GM23248 (cell line): ENCODE measurements at regions not wholly inside any gene's neighbourhood (a gene's known extent, or its start where the extent isn't known, plus 50 kb on each side); places are given as distances from the start of the nearest gene placed in this dataset.

Source experiments
- DNase-seq: peaks from one replicate; pipeline ENCODE4 v3.0.0-alpha.2; 2015
- H2AFZ ChIP-seq: fragments of 200-600 bp; sonication (generic); 2 replicates; pipeline ENCODE4 v1.6.1; 2016; ENCODE audit warnings: antibody characterized with exemption
- H3F3A ChIP-seq: fragments of 200-600 bp; sonication (generic); 2 replicates; pipeline ENCODE4 v1.6.1; 2016; ENCODE audit warnings: mild to moderate bottlenecking, antibody characterized with exemption, mixed run types; ENCODE audit not compliant: insufficient read depth
- H3K27ac ChIP-seq: fragments of 200-600 bp; sonication (generic); 2 replicates; pipeline ENCODE4 v1.5.1; 2016; ENCODE audit warnings: mild to moderate bottlenecking
- H3K27me3 ChIP-seq: fragments of 200-600 bp; sonication (generic); replicated peaks from 2 replicates; pipeline ENCODE4 v1.6.1; 2016; ENCODE audit warnings: mild to moderate bottlenecking; ENCODE audit not compliant: insufficient read depth
- H3K36me3 ChIP-seq: fragments of 200-600 bp; sonication (generic); 2 replicates; pipeline ENCODE4 v1.6.1; 2016; ENCODE audit warnings: low read depth, mild to moderate bottlenecking
- H3K4me1 ChIP-seq: fragments of 200-600 bp; sonication (generic); 2 replicates; pipeline ENCODE4 v1.6.1; 2016; ENCODE audit warnings: mild to moderate bottlenecking; ENCODE audit not compliant: insufficient read depth
- H3K4me2 ChIP-seq: fragments of 200-600 bp; sonication (generic); one replicate; pipeline ENCODE4 v1.6.1; 2016; ENCODE audit warnings: mild to moderate bottlenecking; ENCODE audit not compliant: unreplicated experiment
- H3K4me3 ChIP-seq: fragments of 200-600 bp; sonication (generic); 2 replicates; pipeline ENCODE4 v1.5.1; 2016; ENCODE audit warnings: mild to moderate bottlenecking
- H3K79me2 ChIP-seq: fragments of 200-600 bp; sonication (generic); 2 replicates; pipeline ENCODE4 v1.6.1; 2016; ENCODE audit warnings: mild to moderate bottlenecking; ENCODE audit not compliant: insufficient read depth
- H3K9ac ChIP-seq: fragments of 200-600 bp; sonication (generic); 2 replicates; pipeline ENCODE4 v1.6.1; 2016; ENCODE audit warnings: mild to moderate bottlenecking
- H3K9me2 ChIP-seq: fragments of 200-600 bp; sonication (generic); 2 replicates; pipeline ENCODE4 v1.6.1; 2016; ENCODE audit warnings: mixed run types, mild to moderate bottlenecking, moderate library complexity; ENCODE audit not compliant: insufficient read depth
- H3K9me3 ChIP-seq: fragments of 200-600 bp; sonication (generic); one replicate; pipeline ENCODE4 v1.6.1; 2017; ENCODE audit warnings: low read depth
- H4K20me1 ChIP-seq: fragments of 200-600 bp; sonication (generic); 2 replicates; pipeline ENCODE4 v1.6.0; 2016; ENCODE audit not compliant: insufficient read depth
- EZH2 ChIP-seq: fragments of 200-600 bp; sonication (generic); IDR thresholded peaks from 2 replicates; pipeline ENCODE4 v1.6.1; 2018; ENCODE audit warnings: antibody characterized with exemption, mild to moderate bottlenecking; ENCODE audit not compliant: insufficient read depth, poor library complexity, severe bottlenecking
- EZH2phosphoT487 ChIP-seq: fragments of 200-600 bp; sonication (generic); IDR thresholded peaks from 2 replicates; pipeline ENCODE4 v1.6.1; 2018; ENCODE audit warnings: antibody characterized with exemption, moderate library complexity, mild to moderate bottlenecking, low read depth; ENCODE audit not compliant: insufficient read depth
- WGBS, 2 experiments: methylation state at CpG; one replicate each; pipeline ENCODE4 v1.1.6; 2015 to 2017; ENCODE audit warnings: low lambda C conversion rate in 2 of 2, low coverage in 1 of 2; ENCODE audit errors: missing lambda C conversion rate in 2 of 2; 5-methylcytosine and 5-hydroxymethylcytosine counted together
- in situ Hi-C: fragments of 300-500 bp; cut with MboI; formaldehyde crosslinking; loops from 2 replicates; pipeline ENCODE4 v1.15.0; 2020

DNA sequence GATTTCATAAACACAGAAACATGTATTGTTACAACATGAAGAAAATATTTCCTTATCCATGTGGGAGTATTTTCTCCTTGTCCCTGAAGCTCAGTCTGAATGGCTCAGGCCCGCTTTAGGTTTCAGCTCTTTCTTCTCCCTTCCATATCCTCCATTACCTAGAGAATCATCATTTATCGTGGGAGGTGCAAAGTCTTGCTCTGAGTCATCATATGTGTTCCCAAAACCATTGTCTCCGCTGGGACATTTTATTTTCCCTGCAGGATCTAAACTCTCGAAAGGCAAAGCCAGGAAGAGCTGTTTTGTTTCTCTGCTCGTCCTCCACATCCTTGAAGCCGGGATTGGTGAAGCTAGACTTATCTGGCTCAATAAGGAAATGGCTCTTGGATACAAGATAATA, 571.2 kb downstream of the EDEM1 start:
- H3K4me1 ChIP-seq, result no peaks in the 10 kb centered on the region
- WGBS, 2 experiments, result 23 to 24% methylated on average over 6 of the region's 6 CpGs
- no peak overlapping the region for H2AFZ ChIP-seq
- no peaks in the 10 kb centered on the region for H3K9me2 ChIP-seq
- no peaks in the 10 kb centered on the region for H3K9me3 ChIP-seq
- in situ Hi-C loops, result no loop called here
- no peak overlapping the region for H3K4me2 ChIP-seq
- no peaks in the 10 kb centered on the region for H3K36me3 ChIP-seq
- no peak overlapping the region for H3K9ac ChIP-seq
- no peaks in the 10 kb centered on the region for H4K20me1 ChIP-seq
- H3K4me3 ChIP-seq, result no peak overlapping the region
- TF ChIP-seq EZH2phosphoT487, result no peak
- no peak for TF ChIP-seq EZH2
- H3K79me2 ChIP-seq, result no peaks in the 10 kb centered on the region
- H3K27me3 ChIP-seq, result no peaks in the 10 kb centered on the region
- H3F3A ChIP-seq, result no peaks in the 10 kb centered on the region
- no peak overlapping the region for H3K27ac ChIP-seq
- DNase-seq, result no peak

DNA sequence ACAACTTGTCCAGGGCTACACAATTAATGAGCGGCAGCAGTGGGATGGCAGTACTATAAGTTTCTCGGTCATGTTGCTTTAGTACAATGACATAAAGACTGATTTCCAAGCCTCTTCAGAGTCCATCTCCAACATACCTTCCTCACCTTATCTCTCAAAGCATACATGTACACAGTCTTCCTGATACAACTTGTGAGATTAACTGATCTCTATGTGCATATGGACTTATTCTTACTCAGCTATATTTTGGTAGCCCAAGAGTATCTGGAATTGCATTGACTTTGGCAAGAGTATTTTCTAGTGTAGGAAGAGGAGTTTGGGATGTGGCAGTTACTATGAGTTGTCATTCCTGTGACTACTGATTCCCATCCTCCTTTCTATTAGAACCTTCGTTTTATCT, 575.0 kb downstream of the EDEM1 start:
- Histone ChIP-seq H3K36me3 (no peaks in the 10 kb centered on the region), H3K4me2 (no peak overlapping the region), H3K9me2 (no peaks in the 10 kb centered on the region), H4K20me1 (no peaks in the 10 kb centered on the region), H3K27me3 (no peaks in the 10 kb centered on the region), H3K79me2 (no peaks in the 10 kb centered on the region), H3K4me1 (no peaks in the 10 kb centered on the region), H3F3A (no peaks in the 10 kb centered on the region), H2AFZ (no peak overlapping the region), H3K9me3 (no peaks in the 10 kb centered on the region), H3K4me3 (no peak overlapping the region), H3K9ac (no peak overlapping the region), H3K27ac (no peak overlapping the region)
- no peak for TF ChIP-seq EZH2
- no peak for TF ChIP-seq EZH2phosphoT487
- in situ Hi-C loops, result no loop called here
- no peak for DNase-seq
- WGBS, 2 experiments, result 0% methylated on average over 3 of the region's 3 CpGs

DNA sequence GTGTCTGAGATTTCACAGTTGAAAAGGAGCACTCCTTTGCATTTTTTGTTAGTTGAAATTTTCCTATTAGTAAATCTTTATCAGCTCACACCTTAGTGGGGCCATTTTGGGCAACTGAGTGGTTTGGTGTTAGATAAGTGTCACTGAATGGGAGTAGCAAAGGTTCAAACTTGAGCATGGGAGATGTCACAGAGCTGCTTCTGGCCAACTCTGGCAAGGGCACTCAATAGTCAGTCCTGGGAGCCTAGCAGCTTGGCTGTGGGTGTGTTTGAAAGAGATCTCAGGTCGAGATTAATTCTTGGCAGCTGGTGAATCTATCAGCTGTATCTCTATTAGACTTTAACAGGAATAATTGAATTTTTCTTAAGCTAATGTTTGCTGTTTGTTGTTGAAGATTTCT, 579.3 kb downstream of the EDEM1 start:
- no peak for DNase-seq
- in situ Hi-C loops, result no loop called here
- H3K9me3 ChIP-seq, result no peaks in the 10 kb centered on the region
- no peak overlapping the region for H3K9ac ChIP-seq
- TF ChIP-seq EZH2phosphoT487 (no peak), EZH2 (no peak)
- H3K27me3 ChIP-seq, result no peaks in the 10 kb centered on the region
- no peak overlapping the region for H2AFZ ChIP-seq
- no peaks in the 10 kb centered on the region for H3K79me2 ChIP-seq
- no peak overlapping the region for H3K4me2 ChIP-seq
- no peaks in the 10 kb centered on the region for H4K20me1 ChIP-seq
- no peaks in the 10 kb centered on the region for H3K9me2 ChIP-seq
- H3K4me1 ChIP-seq, result no peaks in the 10 kb centered on the region
- H3K36me3 ChIP-seq, result no peaks in the 10 kb centered on the region
- H3K4me3 ChIP-seq, result no peak overlapping the region
- WGBS, 2 experiments, result 0% methylated on average over 1 of the region's 1 CpG
- H3F3A ChIP-seq, result no peaks in the 10 kb centered on the region
- H3K27ac ChIP-seq, result no peak overlapping the region

DNA sequence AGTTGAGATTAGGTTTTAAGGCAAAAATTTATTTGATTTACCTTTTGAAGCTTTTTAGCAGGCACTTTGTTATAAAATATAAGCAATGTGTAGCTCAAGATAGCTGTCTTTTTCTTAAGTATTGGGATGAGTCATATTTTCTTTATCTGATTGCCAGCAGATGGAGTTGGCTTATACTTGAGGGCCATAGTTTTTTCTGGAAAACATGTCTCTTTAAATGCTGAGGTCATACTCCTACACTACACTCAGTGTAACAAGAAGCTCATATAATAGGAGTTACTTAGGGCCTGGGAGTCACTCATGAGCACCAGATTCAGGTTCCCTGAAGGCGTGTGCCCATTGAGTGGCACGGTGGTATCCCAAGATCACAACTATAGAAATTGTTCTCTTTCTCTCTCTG, 579.8 kb downstream of the EDEM1 start:
- no peak overlapping the region for H2AFZ ChIP-seq
- no peak for DNase-seq
- no peak overlapping the region for H3K27ac ChIP-seq
- no peak overlapping the region for H3K4me2 ChIP-seq
- H3K79me2 ChIP-seq, result no peaks in the 10 kb centered on the region
- TF ChIP-seq EZH2phosphoT487 (no peak), EZH2 (no peak)
- WGBS, 2 experiments, result 10 to 16% methylated on average over 2 of the region's 2 CpGs
- H3K9me3 ChIP-seq, result no peaks in the 10 kb centered on the region
- H3K9me2 ChIP-seq, result no peaks in the 10 kb centered on the region
- H3K9ac ChIP-seq, result no peak overlapping the region
- H3K4me1 ChIP-seq, result no peaks in the 10 kb centered on the region
- no peaks in the 10 kb centered on the region for H3K27me3 ChIP-seq
- no peak overlapping the region for H3K4me3 ChIP-seq
- H4K20me1 ChIP-seq, result no peaks in the 10 kb centered on the region
- no peaks in the 10 kb centered on the region for H3F3A ChIP-seq
- no peaks in the 10 kb centered on the region for H3K36me3 ChIP-seq
- in situ Hi-C loops, result no loop called here

DNA sequence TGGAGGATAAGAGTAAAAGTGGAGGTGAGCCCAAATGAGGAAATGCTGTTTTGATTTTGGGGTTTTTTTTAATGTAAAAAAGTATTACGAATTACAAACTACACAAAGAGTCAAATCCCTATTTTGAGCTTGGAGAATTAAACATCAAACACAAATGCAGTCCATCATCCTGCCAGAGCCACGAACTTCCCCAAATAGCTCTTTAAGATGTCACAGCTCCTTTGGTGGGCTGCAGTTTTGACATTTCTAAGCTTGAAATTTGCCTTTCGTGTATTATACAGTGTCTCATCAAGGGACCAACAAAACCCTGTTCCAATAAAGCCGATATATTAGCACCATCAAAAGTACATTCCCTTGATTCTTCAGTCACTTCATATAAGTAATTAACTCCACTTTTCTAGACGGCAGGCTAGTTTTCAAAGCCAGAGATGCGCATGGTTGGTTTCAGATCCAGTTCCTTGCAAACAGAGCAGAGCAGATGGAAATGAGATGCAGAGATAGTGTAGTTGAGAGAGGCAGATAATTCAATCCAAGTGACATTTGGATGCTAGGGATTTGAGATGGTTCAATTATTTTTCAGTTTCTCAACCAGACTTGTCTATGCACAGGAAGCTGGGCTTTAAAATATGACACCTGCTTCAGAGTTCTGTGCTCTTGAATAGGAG, 580.9 kb downstream of the EDEM1 start:
- Histone ChIP-seq H3K4me1 (no peaks in the 10 kb centered on the region), H3K4me2 (no peak overlapping the region), H4K20me1 (no peaks in the 10 kb centered on the region), H3K4me3 (no peak overlapping the region), H3K9ac (no peak overlapping the region), H3K27ac (no peak overlapping the region), H3K27me3 (no peaks in the 10 kb centered on the region), H3F3A (no peaks in the 10 kb centered on the region), H3K36me3 (no peaks in the 10 kb centered on the region), H3K79me2 (no peaks in the 10 kb centered on the region), H3K9me3 (no peaks in the 10 kb centered on the region), H2AFZ (no peak overlapping the region), H3K9me2 (no peaks in the 10 kb centered on the region)
- DNase-seq, result no peak
- TF ChIP-seq EZH2phosphoT487 (no peak), EZH2 (no peak)
- in situ Hi-C loops, result no loop called here
- WGBS, 2 experiments, result 16 to 23% methylated on average over 6 of the region's 6 CpGs
